Mesendoderm (in vitro differentiated cells): ENCODE measurements at regions not wholly inside any gene's neighbourhood (a gene's known extent, or its start where the extent isn't known, plus 50 kb on each side); places are given as distances from the start of the nearest gene placed in this dataset.

Source experiments
- DNase-seq: peaks from one replicate; pipeline ENCODE4 v3.0.0; 2013
- H2AK5ac ChIP-seq: 2 replicates; pipeline ENCODE4 v1.6.1; 2013; ENCODE audit warnings: low read length, inconsistent platforms
- H2BK120ac ChIP-seq: 2 replicates; pipeline ENCODE4 v1.6.1; 2013; ENCODE audit warnings: low read depth, mild to moderate bottlenecking, low read length, moderate library complexity, mixed read lengths
- H2BK15ac ChIP-seq: replicated peaks from 2 replicates; pipeline ENCODE4 v1.6.1; 2013; ENCODE audit warnings: low read depth, mild to moderate bottlenecking, moderate library complexity
- H2BK5ac ChIP-seq: 2 replicates; pipeline ENCODE4 v1.6.1; 2013; ENCODE audit warnings: low read length, inconsistent platforms
- H3K18ac ChIP-seq: 2 replicates; pipeline ENCODE4 v1.6.1; 2013; ENCODE audit warnings: mild to moderate bottlenecking, low read length, mixed read lengths
- H3K23ac ChIP-seq: one replicate; pipeline ENCODE4 v1.6.1; 2013; ENCODE audit warnings: low read length
- H3K27ac ChIP-seq: 2 replicates; pipeline ENCODE4 v1.5.1; 2013; ENCODE audit warnings: low read depth, mild to moderate bottlenecking, inconsistent platforms, low read length, moderate library complexity
- H3K27me3 ChIP-seq: 2 replicates; pipeline ENCODE4 v1.6.1; 2013; ENCODE audit warnings: low read length, control low read depth, mild to moderate bottlenecking, inconsistent platforms; ENCODE audit not compliant: insufficient read depth, poor library complexity
- H3K36me3 ChIP-seq: 2 replicates; pipeline ENCODE4 v1.6.1; 2013; ENCODE audit warnings: low read length, inconsistent platforms; ENCODE audit not compliant: control insufficient read depth, insufficient read depth
- H3K4ac ChIP-seq: one replicate; pipeline ENCODE4 v1.6.1; 2013; ENCODE audit warnings: low read depth, mild to moderate bottlenecking, low read length, moderate library complexity
- H3K4me1 ChIP-seq: 2 replicates; pipeline ENCODE4 v1.6.1; 2013; ENCODE audit warnings: low read depth, low read length, inconsistent platforms; ENCODE audit not compliant: control insufficient read depth
- H3K4me2 ChIP-seq: 2 replicates; pipeline ENCODE4 v1.6.1; 2013; ENCODE audit warnings: low read length
- H3K4me3 ChIP-seq: 2 replicates; pipeline ENCODE4 v1.5.1; 2013; ENCODE audit warnings: mild to moderate bottlenecking, low read length
- H3K56ac ChIP-seq: one replicate; pipeline ENCODE4 v1.6.1; 2013; ENCODE audit warnings: low read length
- H3K79me1 ChIP-seq: 2 replicates; pipeline ENCODE4 v1.6.1; 2013; ENCODE audit warnings: low read length, inconsistent platforms
- H3K79me2 ChIP-seq: 2 replicates; pipeline ENCODE4 v1.6.1; 2013; ENCODE audit warnings: mild to moderate bottlenecking, low read length; ENCODE audit not compliant: control insufficient read depth, insufficient read depth
- H3K9ac ChIP-seq: 2 replicates; pipeline ENCODE4 v1.6.1; 2013; ENCODE audit warnings: low read length, inconsistent platforms
- H4K5ac ChIP-seq: one replicate; pipeline ENCODE4 v1.6.1; 2013; ENCODE audit warnings: low read length
- H4K8ac ChIP-seq: one replicate; pipeline ENCODE4 v1.6.1; 2013; ENCODE audit warnings: low read depth, mild to moderate bottlenecking, control low read depth, low read length, moderate library complexity
- WGBS: extraction: QIAGEN DNeasy Blood & Tissue Kit; methylation state at CpG from one replicate; pipeline ENCODE4 v1.1.7; 2013; ENCODE audit warnings: low lambda C conversion rate, missing lambda C conversion rate; ENCODE audit not compliant: insufficient coverage; ENCODE audit errors: extremely low coverage; 5-methylcytosine and 5-hydroxymethylcytosine counted together

DNA sequence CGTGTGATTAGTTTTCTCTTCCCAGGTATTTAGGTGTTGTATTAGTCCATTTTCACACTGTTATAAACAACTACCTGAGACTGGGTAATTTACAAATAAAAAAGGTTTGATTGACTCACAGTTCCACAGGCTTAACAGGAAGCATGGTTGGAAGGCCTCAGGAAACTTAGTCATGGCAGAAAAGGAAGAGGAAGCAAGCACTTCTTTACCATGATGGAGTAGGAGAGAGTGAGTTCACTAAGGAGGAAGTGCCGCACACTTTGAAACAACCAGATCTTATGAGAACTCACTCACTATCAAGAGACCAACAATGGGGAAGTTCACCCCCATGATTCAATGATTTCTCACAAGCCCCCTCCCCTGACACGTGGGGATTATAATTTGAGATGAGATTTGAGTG, 1343.7 kb upstream of the GOT2 start:
- H3K27me3 ChIP-seq, result no peaks in the 10 kb centered on the region
- no peak overlapping the region for H3K4me3 ChIP-seq
- no peak overlapping the region for H3K23ac ChIP-seq
- H3K4me1 ChIP-seq, result no peaks in the 10 kb centered on the region
- no peaks in the 10 kb centered on the region for H3K79me2 ChIP-seq
- H4K5ac ChIP-seq, result no peak overlapping the region
- no peak overlapping the region for H2AK5ac ChIP-seq
- H2BK5ac ChIP-seq, result no peak overlapping the region
- H2BK15ac ChIP-seq, result no peak overlapping the region
- no peak overlapping the region for H3K9ac ChIP-seq
- no peaks in the 10 kb centered on the region for H3K79me1 ChIP-seq
- no peaks in the 10 kb centered on the region for H3K36me3 ChIP-seq
- no peak overlapping the region for H3K56ac ChIP-seq
- no CpG with 5 or more reads among the region's 3 CpGs for WGBS
- H3K18ac ChIP-seq, result no peak overlapping the region
- DNase-seq, result no peak
- peak overlapping the region; percentile 39 for H4K8ac ChIP-seq
- no peak overlapping the region for H3K27ac ChIP-seq
- H3K4ac ChIP-seq, result no peak overlapping the region
- H3K4me2 ChIP-seq, result no peak overlapping the region
- no peak overlapping the region for H2BK120ac ChIP-seq

DNA sequence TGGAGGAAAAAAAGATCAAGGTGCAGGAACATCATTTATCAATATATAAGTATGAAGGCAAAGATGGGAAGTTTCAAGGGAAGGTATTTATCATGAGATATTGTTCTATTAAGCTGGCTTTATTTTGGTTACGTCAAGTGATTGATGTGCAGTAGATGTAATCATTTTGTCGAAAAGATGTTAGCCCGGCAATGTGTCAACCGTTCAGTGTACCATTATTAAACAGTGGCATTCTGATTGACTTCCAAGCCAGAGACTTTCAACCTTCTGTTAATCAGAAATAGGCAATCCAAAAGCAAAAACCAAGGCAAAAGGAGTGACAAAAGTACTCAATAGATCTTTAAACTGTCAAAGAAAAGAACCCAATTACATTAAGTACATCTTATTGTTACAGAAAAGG, 1340.3 kb upstream of the GOT2 start:
- Histone ChIP-seq H3K4me3 (no peak overlapping the region), H4K8ac (no peak overlapping the region), H3K79me1 (no peaks in the 10 kb centered on the region), H3K23ac (no peak overlapping the region), H4K5ac (no peak overlapping the region), H3K27ac (no peak overlapping the region), H3K36me3 (no peaks in the 10 kb centered on the region), H2AK5ac (no peak overlapping the region), H3K4me2 (no peak overlapping the region), H3K9ac (no peak overlapping the region), H2BK15ac (no peak overlapping the region), H2BK5ac (no peak overlapping the region), H3K4me1 (no peaks in the 10 kb centered on the region), H3K27me3 (no peaks in the 10 kb centered on the region), H2BK120ac (no peak overlapping the region), H3K4ac (no peak overlapping the region), H3K56ac (no peak overlapping the region), H3K18ac (no peak overlapping the region), H3K79me2 (no peaks in the 10 kb centered on the region)
- no peak for DNase-seq
- WGBS, result no CpG with 5 or more reads among the region's 4 CpGs

DNA sequence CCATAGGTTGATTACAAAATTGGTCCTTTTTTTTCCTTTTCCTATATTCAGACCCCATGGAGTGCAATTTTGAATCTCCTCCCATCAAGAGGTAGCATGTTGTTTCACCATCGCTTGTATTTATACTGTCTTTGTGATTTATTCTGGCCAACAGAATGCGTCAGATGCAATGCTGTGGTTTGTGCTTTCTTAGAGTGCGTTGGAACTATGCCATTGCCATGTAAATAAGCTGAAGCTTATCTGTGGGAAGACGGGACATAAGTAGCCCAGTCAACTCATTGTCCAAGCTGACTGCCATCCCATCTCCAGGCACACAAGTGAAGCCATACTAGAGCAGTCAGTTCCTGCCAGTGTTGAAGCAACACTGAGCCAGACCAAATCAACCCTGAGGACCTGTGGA, 1339.3 kb upstream of the GOT2 start:
- H2BK5ac ChIP-seq, result no peak overlapping the region
- H3K18ac ChIP-seq, result no peak overlapping the region
- no CpG with 5 or more reads among the region's 4 CpGs for WGBS
- no peaks in the 10 kb centered on the region for H3K4me1 ChIP-seq
- no peaks in the 10 kb centered on the region for H3K79me1 ChIP-seq
- H3K27me3 ChIP-seq, result no peaks in the 10 kb centered on the region
- no peak overlapping the region for H3K23ac ChIP-seq
- no peaks in the 10 kb centered on the region for H3K79me2 ChIP-seq
- no peak overlapping the region for H3K27ac ChIP-seq
- H4K5ac ChIP-seq, result no peak overlapping the region
- DNase-seq, result no peak
- H2BK120ac ChIP-seq, result no peak overlapping the region
- H2AK5ac ChIP-seq, result no peak overlapping the region
- H4K8ac ChIP-seq, result no peak overlapping the region
- H3K36me3 ChIP-seq, result no peaks in the 10 kb centered on the region
- no peak overlapping the region for H2BK15ac ChIP-seq
- H3K9ac ChIP-seq, result no peak overlapping the region
- H3K4ac ChIP-seq, result no peak overlapping the region
- no peak overlapping the region for H3K4me2 ChIP-seq
- no peak overlapping the region for H3K56ac ChIP-seq
- H3K4me3 ChIP-seq, result no peak overlapping the region

DNA sequence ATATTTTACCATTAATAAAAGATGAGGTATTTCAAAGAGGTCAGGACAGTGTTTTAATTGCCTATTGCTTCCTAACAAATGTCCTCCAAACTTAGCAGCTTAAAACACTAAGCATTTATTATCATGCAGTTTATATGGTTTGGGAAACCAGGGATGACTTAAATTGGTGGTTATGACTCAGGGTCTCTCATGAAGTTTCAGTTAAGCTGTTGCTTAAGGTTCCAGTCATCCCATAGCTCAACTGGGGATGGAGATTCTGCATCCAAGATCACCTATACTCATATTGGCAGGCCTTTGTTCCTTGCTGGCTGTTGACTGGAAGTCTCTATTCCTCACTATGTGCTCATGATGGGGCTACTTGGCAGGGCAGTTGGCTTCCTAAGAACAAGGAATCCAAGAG, 1329.9 kb upstream of the GOT2 start:
- no peaks in the 10 kb centered on the region for H3K36me3 ChIP-seq
- H3K9ac ChIP-seq, result no peak overlapping the region
- H3K56ac ChIP-seq, result no peak overlapping the region
- no peak overlapping the region for H3K4me2 ChIP-seq
- H3K4me1 ChIP-seq, result no peaks in the 10 kb centered on the region
- H3K79me1 ChIP-seq, result no peaks in the 10 kb centered on the region
- H3K4ac ChIP-seq, result no peak overlapping the region
- no peak overlapping the region for H2BK15ac ChIP-seq
- no peak overlapping the region for H2BK120ac ChIP-seq
- no peak overlapping the region for H4K8ac ChIP-seq
- no peak overlapping the region for H3K18ac ChIP-seq
- no peaks in the 10 kb centered on the region for H3K27me3 ChIP-seq
- no peak overlapping the region for H3K23ac ChIP-seq
- no peak overlapping the region for H2BK5ac ChIP-seq
- DNase-seq, result no peak
- no peak overlapping the region for H2AK5ac ChIP-seq
- H3K4me3 ChIP-seq, result no peak overlapping the region
- no peaks in the 10 kb centered on the region for H3K79me2 ChIP-seq
- no peak overlapping the region for H4K5ac ChIP-seq
- H3K27ac ChIP-seq, result no peak overlapping the region

DNA sequence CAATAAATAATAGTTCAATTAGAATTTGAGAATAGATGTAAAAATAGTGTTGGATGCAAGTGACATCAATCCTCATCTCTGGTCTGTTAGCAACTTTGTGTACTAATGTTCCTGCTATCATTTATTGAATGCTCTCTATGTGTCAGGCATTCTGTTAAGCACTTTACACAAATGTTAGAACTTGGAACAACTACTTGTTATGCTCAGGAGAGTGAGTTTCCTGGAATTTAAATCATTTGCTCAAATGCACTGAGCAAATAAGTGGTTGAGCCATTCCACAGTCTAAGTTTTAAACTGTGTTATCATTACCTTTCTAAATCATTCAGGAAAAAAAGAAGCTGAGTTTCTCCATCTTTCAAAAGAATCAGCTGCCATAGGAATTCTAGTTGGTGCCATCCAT, 1327.3 kb upstream of the GOT2 start:
- Histone ChIP-seq H3K4me1 (no peaks in the 10 kb centered on the region), H2AK5ac (no peak overlapping the region), H3K18ac (no peak overlapping the region), H3K4me3 (no peak overlapping the region), H2BK5ac (no peak overlapping the region), H2BK120ac (no peak overlapping the region), H3K27me3 (no peaks in the 10 kb centered on the region), H3K9ac (no peak overlapping the region), H3K27ac (no peak overlapping the region), H4K8ac (no peak overlapping the region), H3K79me2 (no peaks in the 10 kb centered on the region), H2BK15ac (no peak overlapping the region), H3K23ac (no peak overlapping the region), H3K56ac (no peak overlapping the region), H3K4me2 (no peak overlapping the region), H3K4ac (no peak overlapping the region), H3K36me3 (no peaks in the 10 kb centered on the region), H4K5ac (no peak overlapping the region), H3K79me1 (no peaks in the 10 kb centered on the region)
- no peak for DNase-seq

DNA sequence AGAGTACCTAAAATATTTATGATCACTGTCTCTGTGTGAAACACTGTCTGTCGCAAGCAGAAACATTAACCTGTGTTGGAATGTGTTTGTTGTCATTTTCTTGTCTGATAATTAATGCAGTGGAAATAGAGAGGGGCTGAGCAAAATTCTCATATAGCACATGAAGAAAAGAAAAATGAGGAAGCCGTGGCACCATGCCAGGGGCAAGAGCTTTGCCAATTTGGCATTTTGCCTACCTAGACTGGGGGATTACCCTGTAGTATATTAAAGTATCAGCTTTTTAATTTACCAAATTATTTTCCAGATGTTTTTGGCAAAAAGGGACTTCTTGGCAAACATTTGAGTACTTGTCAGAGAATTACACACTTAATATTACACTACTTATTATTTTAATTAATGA, 1326.6 kb upstream of the GOT2 start:
- Histone ChIP-seq H3K79me1 (no peaks in the 10 kb centered on the region), H3K18ac (no peak overlapping the region), H2BK120ac (peak overlapping the region; percentile 45), H3K27ac (no peak overlapping the region), H4K5ac (no peak overlapping the region), H2BK15ac (no peak overlapping the region), H3K79me2 (no peaks in the 10 kb centered on the region), H3K4me3 (no peak overlapping the region), H3K4me1 (no peaks in the 10 kb centered on the region), H3K27me3 (no peaks in the 10 kb centered on the region), H4K8ac (no peak overlapping the region), H3K23ac (no peak overlapping the region), H3K56ac (no peak overlapping the region), H3K4ac (no peak overlapping the region), H3K36me3 (no peaks in the 10 kb centered on the region), H3K4me2 (no peak overlapping the region), H2AK5ac (no peak overlapping the region), H2BK5ac (no peak overlapping the region), H3K9ac (no peak overlapping the region)
- no CpG with 5 or more reads among the region's 2 CpGs for WGBS
- no peak for DNase-seq
